Central memory CD8-positive, alpha-beta T cell (primary cell): ENCODE measurements at regions not wholly inside any gene's neighbourhood (a gene's known extent, or its start where the extent isn't known, plus 50 kb on each side); places are given as distances from the start of the nearest gene placed in this dataset.
A peak's percentile ranks its signal among the peaks of the same experiment; 100 is the strongest.
"Not testable (repeated sequence)": the region's sequence is repeated elsewhere in the genome, so short reads cannot be mapped to it uniquely, and the experiment has no call there.

Experiments used
- ATAC-seq: fragments of 150-1000 bp; cut with Tn5 transposase; replicated peaks from 2 replicates; pipeline ENCODE4 v1.10.0; 2022; ENCODE audit warnings: mild to moderate bottlenecking, moderate FRiP score, moderate number of reproducible peaks; ENCODE audit not compliant: poor library complexity, severe bottlenecking; ENCODE audit errors: extremely low read depth
- DNase-seq, 2 donors: peaks; one replicate each; pipeline ENCODE4 v3.0.0; 2021; ENCODE audit warnings: low spot score in 2 of 2
- H3K27ac Mint-ChIP-seq: one replicate; pipeline ENCODE4 v1.8.0; 2022; ENCODE audit warnings: low read depth, mild to moderate bottlenecking, moderate library complexity, mixed read lengths
- H3K27me3 Mint-ChIP-seq: one replicate; pipeline ENCODE4 v1.8.0; 2022; ENCODE audit warnings: mixed read lengths
- H3K36me3 Mint-ChIP-seq: one replicate; pipeline ENCODE4 v1.8.0; 2022; ENCODE audit warnings: mild to moderate bottlenecking, moderate library complexity, mixed read lengths; ENCODE audit not compliant: insufficient read depth
- H3K4me1 Mint-ChIP-seq: one replicate; pipeline ENCODE4 v1.8.0; 2022; ENCODE audit warnings: mixed read lengths
- H3K4me3 Mint-ChIP-seq: one replicate; pipeline ENCODE4 v1.8.0; 2022; ENCODE audit warnings: mild to moderate bottlenecking, moderate library complexity, mixed read lengths
- H3K9me3 Mint-ChIP-seq: one replicate; pipeline ENCODE4 v1.8.0; 2022; ENCODE audit warnings: mixed read lengths

GRCh38 chr1:4219826-4220225 is 319.8 kb upstream of the C1orf174 start:
- peaks cover 53% of the 10 kb centered on the region for H3K27me3 Mint-ChIP-seq
- H3K9me3 Mint-ChIP-seq = no peaks in the 10 kb centered on the region
- H3K4me1 Mint-ChIP-seq = no peaks in the 10 kb centered on the region
- no peak for DNase-seq
- no peaks in the 10 kb centered on the region for H3K36me3 Mint-ChIP-seq
- H3K27ac Mint-ChIP-seq = no peak overlapping the region
- no peak for ATAC-seq
- H3K4me3 Mint-ChIP-seq = no peak overlapping the region

GRCh38 chr1:4220362-4220761 is 320.3 kb upstream of the C1orf174 start:
- H3K9me3 Mint-ChIP-seq = no peaks in the 10 kb centered on the region
- H3K4me1 Mint-ChIP-seq = no peaks in the 10 kb centered on the region
- H3K27ac Mint-ChIP-seq = no peak overlapping the region
- no peaks in the 10 kb centered on the region for H3K36me3 Mint-ChIP-seq
- ATAC-seq = no peak
- no peak overlapping the region for H3K4me3 Mint-ChIP-seq
- H3K27me3 Mint-ChIP-seq = peaks cover 48% of the 10 kb centered on the region
- no peak for DNase-seq

- DNase-seq (no peak), ATAC-seq (no peak)
- H3K4me3 Mint-ChIP-seq = no peak overlapping the region
- no peaks in the 10 kb centered on the region for H3K4me1 Mint-ChIP-seq
- H3K27ac Mint-ChIP-seq = no peak overlapping the region
- peaks cover 40% of the 10 kb centered on the region for H3K27me3 Mint-ChIP-seq
- H3K9me3 Mint-ChIP-seq = no peaks in the 10 kb centered on the region
- no peaks in the 10 kb centered on the region for H3K36me3 Mint-ChIP-seq
Observed at GRCh38 chr1:4221107-4221506, 321.0 kb upstream of the C1orf174 start.

GRCh38 chr1:4224684-4225467 is 324.8 kb upstream of the C1orf174 start:
- Mint-ChIP-seq H3K36me3 (no peaks in the 10 kb centered on the region), H3K9me3 (no peaks in the 10 kb centered on the region), H3K27ac (no peak overlapping the region), H3K4me1 (no peaks in the 10 kb centered on the region), H3K27me3 (peaks cover 39% of the 10 kb centered on the region), H3K4me3 (no peak overlapping the region)
- DNase-seq (no peak), ATAC-seq (no peak)

GRCh38 chr1:4227986-4228385 is 327.9 kb upstream of the C1orf174 start:
- DNase-seq (no peak), ATAC-seq (no peak)
- no peak overlapping the region for H3K4me3 Mint-ChIP-seq
- no peak overlapping the region for H3K27ac Mint-ChIP-seq
- peaks cover 29% of the 10 kb centered on the region for H3K27me3 Mint-ChIP-seq
- no peaks in the 10 kb centered on the region for H3K9me3 Mint-ChIP-seq
- H3K36me3 Mint-ChIP-seq = no peaks in the 10 kb centered on the region
- H3K4me1 Mint-ChIP-seq = no peaks in the 10 kb centered on the region

GRCh38 chr1:4253935-4254334 is 353.9 kb upstream of the C1orf174 start:
- no peak for ATAC-seq
- Mint-ChIP-seq H3K27ac (no peak overlapping the region), H3K27me3 (peaks cover 48% of the 10 kb centered on the region), H3K4me3 (no peak overlapping the region), H3K4me1 (no peaks in the 10 kb centered on the region), H3K36me3 (peaks cover 2% of the 10 kb centered on the region), H3K9me3 (peaks cover 13% of the 10 kb centered on the region)
- DNase-seq = no peak

- Mint-ChIP-seq H3K4me3 (no peak overlapping the region), H3K27me3 (peaks cover 46% of the 10 kb centered on the region), H3K4me1 (no peaks in the 10 kb centered on the region), H3K36me3 (peaks cover 2% of the 10 kb centered on the region), H3K9me3 (peaks cover 13% of the 10 kb centered on the region), H3K27ac (no peak overlapping the region)
- no peak for DNase-seq
- no peak for ATAC-seq
Observed at GRCh38 chr1:4256351-4256750, 356.3 kb upstream of the C1orf174 start.

GRCh38 chr1:4258146-4258777 is 358.2 kb upstream of the C1orf174 start:
- peaks cover 13% of the 10 kb centered on the region for H3K9me3 Mint-ChIP-seq
- not testable (repeated sequence) for H3K4me1 Mint-ChIP-seq, DNase-seq, H3K36me3 Mint-ChIP-seq, ATAC-seq, H3K27ac Mint-ChIP-seq, H3K4me3 Mint-ChIP-seq
- H3K27me3 Mint-ChIP-seq = peaks cover 37% of the 10 kb centered on the region

- no peak overlapping the region for H3K27ac Mint-ChIP-seq
- no peak overlapping the region for H3K4me3 Mint-ChIP-seq
- peaks cover 5% of the 10 kb centered on the region for H3K4me1 Mint-ChIP-seq
- peaks cover 2% of the 10 kb centered on the region for H3K36me3 Mint-ChIP-seq
- DNase-seq (no peak), ATAC-seq (no peak)
- H3K9me3 Mint-ChIP-seq = peaks cover 13% of the 10 kb centered on the region
- H3K27me3 Mint-ChIP-seq = peaks cover 33% of the 10 kb centered on the region
Observed at GRCh38 chr1:4261327-4261726, 361.3 kb upstream of the C1orf174 start.

- ATAC-seq (no peak), DNase-seq (no peak)
- no peak overlapping the region for H3K27ac Mint-ChIP-seq
- H3K27me3 Mint-ChIP-seq = peaks cover 22% of the 10 kb centered on the region
- H3K9me3 Mint-ChIP-seq = peaks cover 2% of the 10 kb centered on the region
- H3K4me1 Mint-ChIP-seq = peaks cover 5% of the 10 kb centered on the region
- peaks cover 2% of the 10 kb centered on the region for H3K36me3 Mint-ChIP-seq
- no peak overlapping the region for H3K4me3 Mint-ChIP-seq
Observed at GRCh38 chr1:4262665-4263064, 362.6 kb upstream of the C1orf174 start.

- no peak for ATAC-seq
- H3K9me3 Mint-ChIP-seq = no peaks in the 10 kb centered on the region
- H3K4me3 Mint-ChIP-seq = no peak overlapping the region
- peaks cover 22% of the 10 kb centered on the region for H3K27me3 Mint-ChIP-seq
- DNase-seq = no peak
- peak overlapping the region; percentile 7 for H3K27ac Mint-ChIP-seq
- peaks cover 5% of the 10 kb centered on the region for H3K4me1 Mint-ChIP-seq
- no peaks in the 10 kb centered on the region for H3K36me3 Mint-ChIP-seq
Observed at GRCh38 chr1:4263699-4264098, 363.6 kb upstream of the C1orf174 start.

GRCh38 chr1:4265836-4266235 is 365.8 kb upstream of the C1orf174 start:
- H3K9me3 Mint-ChIP-seq = no peaks in the 10 kb centered on the region
- H3K4me3 Mint-ChIP-seq = no peak overlapping the region

More at GRCh38 chr1:4265836-4266235, 365.8 kb upstream of the C1orf174 start:
- Mint-ChIP-seq H3K4me1 (peaks cover 5% of the 10 kb centered on the region), H3K36me3 (no peaks in the 10 kb centered on the region), H3K27me3 (peaks cover 25% of the 10 kb centered on the region), H3K27ac (no peak overlapping the region)
- ATAC-seq (no peak), DNase-seq (no peak)
